ENCODE measurements at regions not wholly inside any gene's neighbourhood (a gene's known extent, or its start where the extent isn't known, plus 50 kb on each side); places are given as distances from the start of the nearest gene placed in this dataset.

DNA sequence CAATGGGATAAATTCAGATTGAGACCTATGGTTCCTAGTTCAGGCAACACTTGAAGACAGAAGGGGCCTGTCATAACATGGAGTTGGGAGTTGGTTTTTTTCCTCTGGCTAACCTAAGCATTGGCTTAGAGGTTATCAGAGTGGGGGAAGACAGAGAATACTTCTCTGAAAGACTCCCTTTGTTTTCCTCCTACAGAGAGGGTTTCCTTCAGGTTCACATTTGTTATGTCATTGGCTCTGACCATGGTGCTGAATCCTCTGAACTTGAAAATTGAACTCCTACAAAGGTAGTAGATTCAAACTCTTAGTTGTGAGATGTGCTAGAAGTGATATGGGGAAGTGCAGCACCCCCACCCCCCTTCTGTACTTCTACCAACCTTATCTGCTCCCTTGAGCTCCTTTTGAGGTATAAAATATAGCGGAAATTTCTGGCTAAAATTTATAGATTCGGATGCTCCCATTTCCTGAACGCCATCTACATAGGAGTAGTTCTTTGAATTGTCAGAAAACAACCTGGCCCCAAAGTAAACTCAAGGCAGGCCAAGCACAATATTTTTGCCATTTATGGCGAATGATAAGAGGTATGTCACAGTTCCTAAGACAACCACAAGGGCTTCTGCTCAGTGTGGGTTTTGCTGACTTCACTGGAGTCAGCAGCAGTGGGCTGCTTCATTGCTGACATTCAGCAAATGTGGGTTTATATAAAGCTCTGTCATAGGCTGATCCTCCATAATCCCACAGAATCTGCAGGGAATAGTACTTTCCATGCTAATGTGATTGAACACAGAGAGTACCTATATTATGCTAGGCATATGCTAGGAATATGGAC, 131.6 kb upstream of the KLF14 start:
- TF ChIP-seq, protein P1, sequence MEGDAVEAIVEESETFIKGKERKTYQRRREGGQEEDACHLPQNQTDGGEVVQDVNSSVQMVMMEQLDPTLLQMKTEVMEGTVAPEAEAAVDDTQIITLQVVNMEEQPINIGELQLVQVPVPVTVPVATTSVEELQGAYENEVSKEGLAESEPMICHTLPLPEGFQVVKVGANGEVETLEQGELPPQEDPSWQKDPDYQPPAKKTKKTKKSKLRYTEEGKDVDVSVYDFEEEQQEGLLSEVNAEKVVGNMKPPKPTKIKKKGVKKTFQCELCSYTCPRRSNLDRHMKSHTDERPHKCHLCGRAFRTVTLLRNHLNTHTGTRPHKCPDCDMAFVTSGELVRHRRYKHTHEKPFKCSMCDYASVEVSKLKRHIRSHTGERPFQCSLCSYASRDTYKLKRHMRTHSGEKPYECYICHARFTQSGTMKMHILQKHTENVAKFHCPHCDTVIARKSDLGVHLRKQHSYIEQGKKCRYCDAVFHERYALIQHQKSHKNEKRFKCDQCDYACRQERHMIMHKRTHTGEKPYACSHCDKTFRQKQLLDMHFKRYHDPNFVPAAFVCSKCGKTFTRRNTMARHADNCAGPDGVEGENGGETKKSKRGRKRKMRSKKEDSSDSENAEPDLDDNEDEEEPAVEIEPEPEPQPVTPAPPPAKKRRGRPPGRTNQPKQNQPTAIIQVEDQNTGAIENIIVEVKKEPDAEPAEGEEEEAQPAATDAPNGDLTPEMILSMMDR (optimal IDR thresholded peaks at IDR 0.05 in 1 of 3, IDR thresholded peaks at IDR 0.05 in 1 of 3, conservative IDR thresholded peaks at IDR 0.05 in 1 of 3; ENCODE audit: extremely low read depth in 1 of 3, insufficient read depth in 2 of 3, low read length in 3 of 3), result peak in 1 of 3 experiments; percentile 9
- no peak for TF ChIP-seq EZH2 (IDR thresholded peaks at IDR 0.05; ENCODE audit: low read length)

All from keratinocyte (primary cell).